ENCODE measurements at regions not wholly inside any gene's neighbourhood (a gene's known extent, or its start where the extent isn't known, plus 50 kb on each side); places are given as distances from the start of the nearest gene placed in this dataset.

- Histone ChIP-seq H3K27ac (ENCODE audit: control insufficient read depth, insufficient read depth, low read length) (no peak overlapping the region), H3K9me1 (ENCODE audit: control insufficient read depth, extremely low read depth, insufficient read depth, low read length) (no peaks in the 10 kb centered on the region), H3K4me1 (ENCODE audit: control insufficient read depth, extremely low read depth, insufficient read depth, low read length) (no peaks in the 10 kb centered on the region), H4K20me1 (ENCODE audit: control insufficient read depth, extremely low read depth, insufficient read depth, low read length) (no peaks in the 10 kb centered on the region), H3K36me3 (ENCODE audit: control insufficient read depth in 2 of 2, extremely low read depth in 1 of 2, insufficient read depth in 2 of 2, low read length in 2 of 2) (no peaks in the 10 kb centered on the region), H3K4me2 (ENCODE audit: control insufficient read depth, extremely low read depth, insufficient read depth, low read depth, low read length) (no peak overlapping the region), H3K9ac (ENCODE audit: control insufficient read depth, extremely low read depth, insufficient read depth, low read length) (no peak overlapping the region), H3K27me3 (ENCODE audit: control insufficient read depth, extremely low read depth, insufficient read depth, low read length) (no peaks in the 10 kb centered on the region), H3K4me3 (ENCODE audit: control insufficient read depth in 2 of 3, extremely low read depth in 1 of 3, insufficient read depth in 2 of 3, low read depth in 1 of 3, low read length in 3 of 3) (no peak overlapping the region), H3K9me3 (ENCODE audit: control insufficient read depth, low read depth, low read length) (no peaks in the 10 kb centered on the region), H2AFZ (ENCODE audit: control insufficient read depth, low read length) (no peak overlapping the region), H3K79me2 (ENCODE audit: control insufficient read depth, insufficient read depth, low read length) (no peaks in the 10 kb centered on the region)
- FAIRE-seq, result no peak
- DNase-seq (ENCODE audit: low read depth, low spot score), result no peak
- TF ChIP-seq CTCF (optimal IDR thresholded peaks at IDR 0.05 in 1 of 3, IDR thresholded peaks at IDR 0.05 in 1 of 3, conservative IDR thresholded peaks at IDR 0.05 in 1 of 3; ENCODE audit: extremely low read depth in 1 of 3, insufficient read depth in 2 of 3, low read length in 3 of 3) (no peak), EZH2 (IDR thresholded peaks at IDR 0.05; ENCODE audit: low read length) (no peak)
- dilution Hi-C loops (cut with MboI; ENCODE audit: extremely low pct_ligation_motif_present, low sequenced_read_pairs), result no loop called here
Observed at GRCh38 chr10:62511238-62511637, 137.1 kb downstream of the ZNF365 start.

GRCh38 chr10:62511656-62512055, 137.5 kb downstream of the ZNF365 start:
- DNase-seq (ENCODE audit: low read depth, low spot score), result no peak
- H3K27ac ChIP-seq (ENCODE audit: control insufficient read depth, insufficient read depth, low read length), result no peak overlapping the region
- no peaks in the 10 kb centered on the region for H3K36me3 ChIP-seq (ENCODE audit: control insufficient read depth in 2 of 2, extremely low read depth in 1 of 2, insufficient read depth in 2 of 2, low read length in 2 of 2)
- H3K9ac ChIP-seq (ENCODE audit: control insufficient read depth, extremely low read depth, insufficient read depth, low read length), result no peak overlapping the region
- no peaks in the 10 kb centered on the region for H3K4me1 ChIP-seq (ENCODE audit: control insufficient read depth, extremely low read depth, insufficient read depth, low read length)
- no peak for FAIRE-seq
- TF ChIP-seq EZH2 (IDR thresholded peaks at IDR 0.05; ENCODE audit: low read length), result no peak
- no peak for TF ChIP-seq CTCF (optimal IDR thresholded peaks at IDR 0.05 in 1 of 3, IDR thresholded peaks at IDR 0.05 in 1 of 3, conservative IDR thresholded peaks at IDR 0.05 in 1 of 3; ENCODE audit: extremely low read depth in 1 of 3, insufficient read depth in 2 of 3, low read length in 3 of 3)
- H3K9me1 ChIP-seq (ENCODE audit: control insufficient read depth, extremely low read depth, insufficient read depth, low read length), result no peaks in the 10 kb centered on the region
- no peaks in the 10 kb centered on the region for H4K20me1 ChIP-seq (ENCODE audit: control insufficient read depth, extremely low read depth, insufficient read depth, low read length)
- dilution Hi-C loops (cut with MboI; ENCODE audit: extremely low pct_ligation_motif_present, low sequenced_read_pairs), result no loop called here
- no peaks in the 10 kb centered on the region for H3K9me3 ChIP-seq (ENCODE audit: control insufficient read depth, low read depth, low read length)
- H2AFZ ChIP-seq (ENCODE audit: control insufficient read depth, low read length), result no peak overlapping the region
- no peak overlapping the region for H3K4me3 ChIP-seq (ENCODE audit: control insufficient read depth in 2 of 3, extremely low read depth in 1 of 3, insufficient read depth in 2 of 3, low read depth in 1 of 3, low read length in 3 of 3)
- H3K27me3 ChIP-seq (ENCODE audit: control insufficient read depth, extremely low read depth, insufficient read depth, low read length), result no peaks in the 10 kb centered on the region
- H3K4me2 ChIP-seq (ENCODE audit: control insufficient read depth, extremely low read depth, insufficient read depth, low read depth, low read length), result no peak overlapping the region
- H3K79me2 ChIP-seq (ENCODE audit: control insufficient read depth, insufficient read depth, low read length), result no peaks in the 10 kb centered on the region
